T47D (cell line): ENCODE measurements at regions not wholly inside any gene's neighbourhood (a gene's known extent, or its start where the extent isn't known, plus 50 kb on each side); places are given as distances from the start of the nearest gene placed in this dataset.
A peak's percentile ranks its signal among the peaks of the same experiment; 100 is the strongest.

ENCODE experiments used
- DNase-seq, 2 experiments: peaks; one replicate each; pipeline versions ENCODE4 v3.0.0 to v3.0.0-alpha.2; 2011 to 2012; ENCODE audit warnings: low read depth in 1 of 2, low spot score in 1 of 2
- JUND ChIP-seq: IDR thresholded peaks from 2 replicates; pipeline ENCODE4 v1.6.1; 2012; ENCODE audit warnings: low read depth
- in situ Hi-C: cut with HindIII; loops from 2 replicates; pipeline ENCODE4 v1.10.0; 2016; ENCODE audit warnings: low sequenced_read_pairs, low pct_unique_long_range_greater_than_20kb

DNA sequence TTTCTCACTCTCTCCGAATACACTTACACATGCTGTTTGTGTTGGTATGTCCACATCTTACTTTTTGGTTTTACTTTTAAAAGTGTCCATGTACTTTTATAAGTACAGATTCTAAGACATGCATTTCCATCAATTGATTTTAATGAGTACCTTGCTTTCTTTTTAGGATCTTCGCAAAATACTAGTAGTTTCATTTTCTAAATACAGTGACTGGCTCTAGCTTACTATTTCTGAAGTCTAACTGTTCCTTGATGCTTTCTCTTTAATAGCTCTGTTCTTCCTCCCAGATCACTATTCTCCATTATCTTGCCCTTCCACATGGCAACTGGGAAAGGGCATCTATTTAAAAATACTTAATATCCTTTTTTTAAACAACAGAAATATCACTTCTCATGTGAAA lies 164.1 kb downstream of the KITLG start:
- no peak for DNase-seq
- in situ Hi-C loops, result no loop called here
- TF ChIP-seq JUND, result no peak

DNA sequence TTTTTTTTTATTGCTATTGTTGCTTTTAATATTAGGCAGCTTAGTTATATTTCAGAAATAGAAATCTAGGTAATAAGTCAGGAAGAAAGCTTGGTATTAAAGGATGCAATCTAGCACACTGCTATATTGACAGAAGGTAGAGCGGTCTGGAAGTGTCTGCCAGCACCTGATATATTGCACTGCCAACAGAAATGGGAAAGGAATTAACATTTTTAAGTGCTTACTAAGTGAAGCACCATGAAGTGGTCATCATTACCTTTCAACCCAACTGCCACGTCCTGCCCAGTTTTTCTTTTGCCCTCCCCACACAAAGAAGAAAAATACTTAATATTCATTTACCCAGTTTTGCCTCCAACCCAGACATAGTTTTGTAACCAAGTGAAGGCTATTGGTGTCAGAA lies 163.5 kb downstream of the KITLG start:
- DNase-seq, result no peak
- in situ Hi-C loops, result no loop called here
- no peak for TF ChIP-seq JUND

DNA sequence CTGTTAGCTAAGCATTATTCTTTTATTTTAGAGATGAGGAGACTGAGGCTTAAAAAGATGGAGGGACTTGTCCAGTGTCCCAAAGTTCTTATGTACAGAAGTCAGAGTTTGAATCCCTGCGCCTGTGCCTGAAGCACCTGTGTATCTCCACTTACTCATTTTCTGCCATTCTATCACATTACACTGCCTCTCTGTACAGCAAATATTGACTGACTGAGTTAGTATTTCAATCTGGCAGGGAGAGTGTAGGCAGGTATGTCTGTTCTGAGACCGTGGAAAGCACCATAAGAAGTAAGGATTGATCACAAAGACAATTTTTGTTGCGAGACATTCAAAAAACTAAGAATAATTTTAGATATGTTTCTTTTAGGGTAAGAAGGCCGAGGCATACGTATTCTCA lies 162.7 kb downstream of the KITLG start:
- in situ Hi-C loops, result no loop called here
- peak in 1 of 2 experiments; percentile 71 for DNase-seq
- no peak for TF ChIP-seq JUND

DNA sequence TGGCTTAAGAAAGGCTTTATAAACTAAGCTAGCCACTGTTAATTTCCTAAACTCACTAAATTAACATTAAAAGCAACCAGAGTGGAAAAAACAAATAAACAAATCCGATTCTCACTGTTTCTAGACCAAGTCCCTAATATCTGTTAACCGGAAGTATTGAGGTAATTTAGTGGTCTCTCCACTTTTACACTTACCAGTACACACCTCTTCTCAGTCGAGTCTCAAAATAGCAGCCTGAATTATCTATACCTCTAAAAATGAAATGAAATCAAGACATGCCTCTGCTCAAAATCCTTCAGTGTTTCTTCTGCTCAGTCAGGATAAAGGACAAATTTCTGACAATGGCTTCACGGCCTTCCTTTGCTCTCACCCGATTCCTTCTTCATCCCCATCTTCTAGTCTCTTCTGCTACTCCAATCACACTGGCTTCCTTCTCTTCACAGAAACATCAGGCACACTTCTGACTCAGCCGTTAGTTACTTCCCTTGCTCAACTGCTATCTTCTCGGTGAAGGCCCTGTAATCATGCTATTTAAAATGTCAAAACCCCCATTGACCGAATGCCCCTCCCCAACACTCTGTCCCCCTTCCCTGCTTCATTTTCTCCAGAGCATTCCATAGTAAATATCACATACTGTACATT lies 161.3 kb downstream of the KITLG start:
- no peak for DNase-seq
- no peak for TF ChIP-seq JUND
- in situ Hi-C loops, result no loop called here

DNA sequence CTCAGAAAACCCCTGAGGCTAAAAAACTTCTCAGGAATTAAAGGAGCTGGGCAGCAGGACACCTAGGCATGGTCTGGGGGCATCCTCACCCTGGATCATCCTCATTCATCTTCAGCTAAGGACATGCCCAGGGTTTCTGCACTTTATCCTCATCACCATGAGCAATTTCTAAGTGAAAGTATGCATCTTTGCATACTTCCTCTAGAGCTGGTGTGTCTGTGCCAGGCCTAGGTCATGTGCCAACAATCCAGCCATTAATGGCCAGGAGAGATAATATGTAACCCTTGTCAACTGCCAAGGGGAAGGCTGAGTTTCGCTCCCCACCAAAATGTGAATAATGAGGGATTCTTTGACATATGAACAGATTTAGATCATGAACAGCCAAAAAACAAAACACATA lies 160.5 kb downstream of the KITLG start:
- TF ChIP-seq JUND, result no peak
- in situ Hi-C loops, result no loop called here
- no peak for DNase-seq

DNA sequence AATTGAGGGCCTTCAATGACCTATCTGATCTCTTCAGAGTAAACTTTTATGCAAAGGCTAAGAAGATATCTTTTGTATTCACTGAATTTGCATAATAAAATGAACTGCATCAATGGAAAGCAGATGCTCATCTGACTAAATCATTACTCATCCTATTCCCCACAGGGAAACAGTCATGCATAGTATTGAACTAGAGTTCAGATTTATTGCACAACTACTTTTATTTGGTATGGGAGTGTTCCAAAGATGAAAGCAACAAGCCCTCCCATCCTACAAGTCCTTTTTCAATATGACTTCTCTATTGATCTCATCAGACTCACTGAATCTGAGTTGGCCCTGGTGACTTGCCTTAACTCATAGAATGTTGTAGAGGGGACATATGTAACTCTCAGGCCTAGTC lies 159.8 kb downstream of the KITLG start:
- no peak for DNase-seq
- in situ Hi-C loops, result no loop called here
- no peak for TF ChIP-seq JUND

DNA sequence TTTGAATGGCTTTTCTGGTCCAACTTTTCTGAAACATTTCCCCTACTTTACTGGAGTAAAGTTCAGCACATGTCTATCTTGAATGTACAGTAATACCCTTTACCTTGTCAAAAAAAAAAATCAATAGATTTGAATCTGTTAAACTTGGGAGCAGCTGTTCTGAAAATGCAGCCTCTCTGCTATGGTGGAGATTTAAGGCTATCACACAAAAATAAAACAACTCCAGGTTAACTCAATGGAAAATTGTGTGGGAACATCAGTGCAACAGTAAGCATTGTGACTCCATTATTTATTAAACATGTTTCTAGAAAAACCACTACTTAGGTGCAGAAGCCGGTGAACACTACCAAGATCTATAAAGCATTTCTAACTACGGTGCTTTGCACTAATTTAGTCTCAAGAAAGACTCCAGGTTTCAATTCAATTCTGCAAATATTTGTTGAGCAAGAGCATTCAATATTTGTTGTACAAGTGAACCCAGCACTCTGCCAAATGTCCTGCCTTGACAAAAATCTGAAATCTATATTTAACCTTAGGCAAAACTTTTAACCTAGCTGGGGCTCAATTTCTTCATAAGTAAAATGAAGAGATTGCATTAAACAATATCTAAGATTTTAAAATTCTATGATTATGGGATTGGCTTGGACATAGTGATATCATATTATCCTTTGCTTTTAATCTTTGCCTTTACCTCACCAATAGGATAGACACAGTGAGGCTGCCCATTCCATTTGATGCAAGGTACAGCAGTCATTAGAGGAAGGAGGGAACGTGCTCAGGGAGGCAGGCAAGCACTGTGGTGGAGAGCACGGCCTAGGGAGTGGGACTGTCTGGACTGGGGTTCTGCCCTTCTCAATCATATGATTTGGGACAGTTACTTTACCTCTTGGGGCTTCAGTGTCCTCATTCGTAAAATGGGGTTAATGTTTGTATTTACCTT lies 155.2 kb downstream of the KITLG start:
- no peak; the same call in 1 of the 2 replicates for TF ChIP-seq JUND
- peak in 1 of 2 experiments; percentile 57 for DNase-seq
- in situ Hi-C loops, result no loop called here

DNA sequence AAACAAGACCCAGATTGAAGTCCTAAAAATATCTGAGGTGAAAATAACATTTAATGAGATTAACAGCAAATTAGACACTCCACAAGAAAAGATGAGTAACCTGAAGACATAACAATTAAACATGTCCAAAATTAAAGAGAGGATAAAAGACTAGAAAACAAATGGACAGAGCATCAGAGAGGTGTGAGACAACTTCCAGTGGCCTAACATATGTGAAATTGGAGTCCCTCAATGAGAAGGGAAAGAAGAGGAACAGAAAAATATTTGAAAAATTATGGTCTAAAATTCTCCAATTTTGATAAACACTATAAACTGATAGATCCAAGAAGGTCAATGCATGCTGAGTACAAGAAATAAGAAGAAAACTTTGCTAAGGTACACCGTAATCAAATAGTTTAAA lies 151.9 kb downstream of the KITLG start:
- in situ Hi-C loops, result no loop called here
- no peak for TF ChIP-seq JUND

DNA sequence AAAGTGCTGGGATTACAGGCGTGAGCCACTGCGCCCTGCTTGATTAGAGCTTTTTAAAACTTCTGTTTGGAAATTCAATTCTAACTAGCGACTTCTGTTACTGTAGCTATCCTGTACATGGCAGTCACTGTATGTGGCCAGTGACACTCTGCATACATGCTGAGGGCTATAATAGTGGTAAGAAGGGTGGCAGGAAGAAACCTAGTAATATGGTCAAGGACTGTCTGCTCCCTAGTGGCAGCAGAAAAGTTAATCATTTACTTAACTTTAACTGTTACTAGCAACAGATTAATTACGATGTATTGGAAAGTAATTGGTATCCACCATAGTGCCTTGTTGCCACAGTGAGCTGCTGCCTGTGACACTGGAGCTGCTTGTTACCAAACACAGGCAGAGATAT lies 149.0 kb downstream of the KITLG start:
- in situ Hi-C loops, result no loop called here
- peak in 1 of 2 experiments; percentile 36 for DNase-seq

More for the DNA sequence above, 151.9 kb downstream of the KITLG start:
- no peak for DNase-seq

DNA sequence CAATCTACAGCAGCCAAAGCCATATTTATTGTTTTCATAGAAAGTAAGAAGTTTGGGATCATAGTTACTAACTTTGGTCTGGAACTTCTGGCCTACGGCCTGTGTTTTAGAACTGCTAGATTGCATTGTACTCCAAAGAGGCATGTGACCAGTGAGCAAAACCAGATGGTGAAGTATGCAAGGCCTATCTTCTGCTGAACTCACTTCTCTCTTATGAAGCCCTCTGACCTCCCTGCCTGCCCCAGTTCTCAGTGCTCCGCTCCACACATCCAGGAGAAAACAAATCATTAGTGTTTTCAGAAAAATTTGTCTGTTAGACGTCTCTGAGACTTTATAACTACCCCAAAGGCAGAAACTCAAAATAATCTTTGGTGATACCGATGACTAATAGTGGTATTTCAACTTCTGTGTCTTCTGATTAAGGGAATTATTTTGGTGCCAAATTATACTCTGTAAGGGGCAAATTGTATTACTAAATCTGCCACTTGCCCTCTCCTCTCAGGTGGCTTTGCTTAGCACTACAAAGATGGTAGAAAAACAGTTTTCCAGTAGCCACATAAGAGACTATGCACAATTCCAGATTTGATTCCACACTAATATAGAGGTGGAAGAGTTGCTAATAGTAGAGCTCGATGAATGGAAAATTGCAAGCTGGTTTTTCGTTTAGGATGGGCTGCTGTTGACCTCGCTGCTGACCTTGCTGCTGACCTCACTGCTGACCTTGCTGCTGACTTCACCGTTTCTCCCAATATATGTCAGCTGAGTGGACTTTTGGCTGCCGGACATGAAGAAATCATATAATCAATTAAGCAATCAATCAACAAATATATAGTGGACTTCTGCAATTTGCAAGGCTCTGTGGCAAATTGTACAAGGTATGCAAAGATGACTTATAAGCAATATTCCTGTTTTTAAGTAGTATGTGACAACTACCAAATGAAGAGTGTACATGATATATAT lies 147.5 kb downstream of the KITLG start:
- in situ Hi-C loops, result no loop called here
- DNase-seq, result no peak
- no peak for TF ChIP-seq JUND

More for the DNA sequence above, 149.0 kb downstream of the KITLG start:
- no peak for TF ChIP-seq JUND

DNA sequence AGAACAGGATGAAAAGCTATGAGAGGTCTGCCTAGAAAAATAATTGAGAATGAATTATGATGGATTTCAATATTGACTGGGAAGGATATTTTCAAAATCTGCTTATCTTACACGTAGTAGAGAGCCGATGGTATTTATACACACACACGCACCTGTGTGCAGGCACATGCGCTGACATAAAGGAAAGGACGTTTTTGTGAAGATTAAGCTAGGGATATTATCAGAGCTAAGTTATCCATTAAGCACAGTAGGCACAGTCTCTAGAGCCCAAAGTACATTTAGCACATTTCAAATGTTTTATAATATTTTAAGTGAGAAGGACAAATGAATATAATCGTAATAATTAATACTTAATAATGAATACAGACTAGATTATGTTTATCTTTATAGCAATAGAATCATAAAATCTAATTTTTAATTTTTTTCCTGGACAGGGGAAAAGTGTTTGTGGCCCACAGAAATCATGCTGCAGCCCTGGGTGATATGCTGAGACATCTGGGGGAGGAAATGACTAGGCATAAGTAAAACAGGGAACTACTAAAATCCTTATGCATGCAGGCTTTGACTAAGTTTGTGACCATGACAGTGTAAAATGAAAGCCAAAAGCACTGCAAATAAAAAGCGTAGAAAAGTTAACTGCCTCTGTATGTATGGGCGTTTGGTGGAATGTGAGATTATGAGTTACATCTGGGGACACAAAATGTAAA lies 146.1 kb downstream of the KITLG start:
- no peak for TF ChIP-seq JUND
- in situ Hi-C loops, result no loop called here
- DNase-seq, result no peak
